HG03103 (cell line): ENCODE measurements at regions not wholly inside any gene's neighbourhood (a gene's known extent, or its start where the extent isn't known, plus 50 kb on each side); places are given as distances from the start of the nearest gene placed in this dataset.
"Not testable (repeated sequence)": the region's sequence is repeated elsewhere in the genome, so short reads cannot be mapped to it uniquely, and the experiment has no call there.

Experiments
- ATAC-seq: cut with Tn5 transposase; IDR thresholded peaks from one replicate; pipeline ENCODE4 v1.9.1; 2021; ENCODE audit warnings: low read depth; ENCODE audit not compliant: unreplicated experiment

GRCh38 chr21:13935396-13936032, 275.2 kb downstream of the LIPI start:
- ATAC-seq, result not testable (repeated sequence)

GRCh38 chr21:13934887-13935342, 275.8 kb downstream of the LIPI start:
- ATAC-seq, result not testable (repeated sequence)

- not testable (repeated sequence) for ATAC-seq
Measured at GRCh38 chr21:13923175-13923574, 287.6 kb downstream of the LIPI start.

GRCh38 chr21:13921455-13921854, 289.3 kb downstream of the LIPI start:
- not testable (repeated sequence) for ATAC-seq

GRCh38 chr21:13907385-13907784, 297.8 kb downstream of the POTED start:
- ATAC-seq, result not testable (repeated sequence)

- ATAC-seq, result not testable (repeated sequence)
Measured at GRCh38 chr21:13896596-13897247, 287.1 kb downstream of the POTED start.

GRCh38 chr21:13893617-13894016, 284.0 kb downstream of the POTED start:
- not testable (repeated sequence) for ATAC-seq

- ATAC-seq, result not testable (repeated sequence)
Measured at GRCh38 chr21:13893025-13893424, 283.4 kb downstream of the POTED start.

GRCh38 chr21:13892146-13892751, 282.7 kb downstream of the POTED start:
- ATAC-seq, result not testable (repeated sequence)

- ATAC-seq, result not testable (repeated sequence)
Measured at GRCh38 chr21:13889176-13889575, 279.6 kb downstream of the POTED start.

- ATAC-seq, result not testable (repeated sequence)
Measured at GRCh38 chr21:13883641-13884395, 274.2 kb downstream of the POTED start.

- ATAC-seq, result not testable (repeated sequence)
Measured at GRCh38 chr21:13877503-13877902, 267.9 kb downstream of the POTED start.

- ATAC-seq, result not testable (repeated sequence)
Measured at GRCh38 chr21:13876999-13877398, 267.4 kb downstream of the POTED start.

GRCh38 chr21:13874001-13874400, 264.4 kb downstream of the POTED start:
- ATAC-seq, result not testable (repeated sequence)

- no peak for ATAC-seq
Measured at GRCh38 chr21:13854638-13855037, 245.1 kb downstream of the POTED start.

- not testable (repeated sequence) for ATAC-seq
Measured at GRCh38 chr21:13850808-13851207, 241.2 kb downstream of the POTED start.

GRCh38 chr21:13849489-13849888, 239.9 kb downstream of the POTED start:
- ATAC-seq, result not testable (repeated sequence)

GRCh38 chr21:13846718-13847117, 237.1 kb downstream of the POTED start:
- not testable (repeated sequence) for ATAC-seq

- not testable (repeated sequence) for ATAC-seq
Measured at GRCh38 chr21:13844574-13844973, 235.0 kb downstream of the POTED start.

- ATAC-seq, result not testable (repeated sequence)
Measured at GRCh38 chr21:13843081-13843480, 233.5 kb downstream of the POTED start.

GRCh38 chr21:13827666-13828065, 218.1 kb downstream of the POTED start:
- ATAC-seq, result not testable (repeated sequence)
